Stimulated activated CD8-positive, alpha-beta memory T cell treated with anti-CD3 and anti-CD28 coated beads, Interleukin-15, amount 100 ng/mL, for 4 hours (primary cell): ENCODE measurements at regions not wholly inside any gene's neighbourhood (a gene's known extent, or its start where the extent isn't known, plus 50 kb on each side); places are given as distances from the start of the nearest gene placed in this dataset.
"Not testable (repeated sequence)": the region's sequence is repeated elsewhere in the genome, so short reads cannot be mapped to it uniquely, and the experiment has no call there.

Experiments
- DNase-seq, 2 donors: peaks; one replicate each; pipeline ENCODE4 v3.0.0-alpha.2; 2020; ENCODE audit warnings: low read depth in 2 of 2

DNA sequence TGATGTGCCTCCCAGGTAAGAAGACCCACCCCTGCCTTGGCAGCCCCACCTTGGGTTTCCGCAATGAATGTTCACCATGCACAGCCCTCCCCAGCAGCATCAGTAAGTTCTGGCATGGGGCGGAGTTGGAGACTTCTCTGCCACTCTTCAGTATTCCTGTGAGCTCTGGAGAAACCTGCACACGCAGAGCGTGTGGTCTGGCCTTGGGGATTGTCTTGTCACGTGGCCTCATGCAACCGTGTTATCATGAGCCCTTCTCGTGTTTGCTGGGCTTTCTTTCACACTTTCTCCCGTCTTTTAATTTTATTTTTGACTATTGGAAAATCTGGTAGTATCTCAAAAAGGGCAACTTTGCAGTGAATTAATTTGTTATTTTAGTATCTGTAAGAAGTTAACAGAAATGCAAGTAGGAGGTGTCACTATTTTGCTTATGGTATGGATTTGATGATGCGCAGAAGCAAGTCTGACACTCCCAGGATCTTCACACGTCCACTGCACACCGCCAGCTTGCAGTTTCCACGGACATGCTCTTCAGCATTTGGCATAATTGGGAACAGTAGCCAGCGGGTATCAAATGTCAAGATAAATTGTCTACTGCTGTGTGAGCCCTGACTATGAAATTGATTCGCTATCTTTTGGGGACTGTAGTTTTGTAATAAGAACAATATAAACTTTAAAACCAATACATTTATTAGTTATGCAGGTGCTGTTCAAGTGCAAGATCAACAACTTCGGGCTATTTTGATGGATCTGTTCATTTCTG is 463.5 kb downstream of the QKI start:
- DNase-seq: no peak

DNA sequence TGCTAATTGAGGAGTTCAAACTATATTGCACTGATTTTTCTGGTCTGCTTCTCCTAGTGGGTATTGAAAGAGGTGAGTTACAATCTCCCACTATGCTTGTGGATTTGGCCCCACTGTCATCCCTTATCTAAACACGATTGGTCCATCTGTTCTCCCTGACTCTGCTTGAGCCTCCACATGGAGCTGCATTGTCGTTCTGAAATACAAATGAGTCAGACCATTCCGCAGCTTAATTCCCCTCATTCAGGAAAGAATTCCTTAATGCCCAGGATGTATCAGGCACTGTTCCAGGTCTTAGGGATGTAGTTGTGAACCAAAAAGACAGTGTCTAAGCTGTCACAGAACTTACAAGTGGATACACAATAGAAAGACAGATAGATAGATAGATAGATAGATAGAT is 461.9 kb downstream of the QKI start:
- no peak for DNase-seq

DNA sequence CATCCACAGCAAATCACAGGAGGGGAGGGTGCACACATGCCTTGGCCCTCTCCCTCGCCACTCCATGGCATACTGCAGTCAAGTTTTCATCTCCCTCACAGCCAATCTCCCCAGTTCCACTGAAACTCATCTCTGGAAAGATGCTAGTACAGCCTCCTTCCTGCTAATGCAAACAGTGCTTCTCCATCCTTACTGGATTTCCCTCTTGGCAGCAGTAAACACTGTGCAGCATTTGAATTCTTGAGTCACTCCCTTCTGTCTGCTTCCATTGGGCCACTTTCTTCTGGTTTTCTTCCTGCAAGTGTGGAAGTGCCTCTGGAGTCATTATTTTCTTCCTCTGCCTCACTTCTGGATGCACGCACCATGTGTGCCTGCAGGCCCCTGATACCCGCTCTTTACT is 460.3 kb downstream of the QKI start:
- no peak for DNase-seq

DNA sequence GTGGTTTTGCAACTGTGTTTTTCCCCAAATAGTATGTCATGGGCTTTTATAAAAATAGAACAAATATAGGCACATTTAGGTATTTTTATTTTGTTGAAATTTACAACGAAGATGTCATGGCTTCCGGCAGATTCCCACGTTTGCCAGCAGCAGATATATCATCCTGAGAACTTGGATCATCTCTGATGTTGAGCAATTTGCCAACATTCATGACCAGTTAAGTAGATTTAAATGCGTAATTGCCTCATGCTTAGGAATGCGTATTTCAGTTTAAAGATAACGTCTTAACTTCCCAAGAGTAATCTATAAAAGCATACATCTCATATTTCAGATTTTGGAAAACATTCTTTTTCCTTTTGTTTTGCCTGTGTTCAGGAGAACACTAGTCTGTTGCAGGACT is 457.8 kb downstream of the QKI start:
- no peak for DNase-seq

DNA sequence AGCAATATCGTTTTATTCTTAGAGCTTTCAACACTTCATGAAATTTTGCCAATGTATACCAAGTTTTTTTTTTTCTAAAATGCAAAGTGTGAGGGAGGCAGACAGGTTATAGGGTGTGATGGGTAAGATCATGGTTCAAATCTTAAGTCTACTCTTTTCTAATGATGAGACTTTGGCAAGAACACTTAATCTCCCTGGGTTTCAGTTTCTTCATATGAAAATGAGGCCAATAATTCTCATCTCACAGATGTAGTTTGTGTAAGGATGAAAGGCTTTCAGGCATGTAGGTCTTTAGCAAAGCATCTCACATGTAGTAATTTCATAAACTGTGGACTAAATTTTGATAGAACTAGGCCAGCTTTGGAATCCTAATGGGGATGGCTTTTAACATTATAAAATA is 457.1 kb downstream of the QKI start:
- DNase-seq: no peak

DNA sequence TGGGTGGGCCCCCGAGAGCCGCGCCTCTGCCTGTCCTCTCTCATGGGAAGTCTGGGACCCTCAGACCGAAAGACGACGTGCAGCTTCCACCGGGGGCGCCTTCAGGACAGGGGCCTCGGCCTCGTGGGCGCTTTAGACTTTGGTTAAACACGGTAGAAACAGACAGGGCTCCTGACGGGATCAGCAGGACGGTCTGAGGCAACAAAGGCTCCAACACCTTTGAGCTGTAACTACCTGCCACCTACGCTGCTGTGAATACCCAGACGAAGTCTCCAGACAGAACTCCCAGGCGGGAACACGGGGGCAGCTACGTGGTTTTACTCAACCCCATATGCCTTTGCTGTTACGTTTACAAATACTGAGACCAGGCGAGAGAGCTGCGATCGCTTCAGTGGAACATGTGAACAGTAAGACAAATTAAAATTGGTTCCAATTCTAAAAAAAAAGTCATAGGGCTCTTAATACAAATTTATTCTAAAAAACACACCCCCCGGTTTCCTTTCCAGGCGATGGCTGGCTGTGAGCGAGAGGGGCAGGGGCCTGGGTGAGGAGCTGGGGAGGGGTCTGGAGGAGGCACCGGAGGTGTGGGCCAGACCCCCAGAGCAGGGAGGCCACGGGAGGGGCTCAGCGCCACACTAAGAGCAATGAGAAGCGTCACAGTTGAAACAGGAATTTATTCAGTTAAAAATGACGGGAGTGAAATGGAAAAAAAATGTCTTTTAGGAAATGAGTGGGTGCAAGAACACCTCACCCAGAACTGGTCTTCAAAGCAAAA is 453.2 kb downstream of the QKI start:
- DNase-seq: no peak

DNA sequence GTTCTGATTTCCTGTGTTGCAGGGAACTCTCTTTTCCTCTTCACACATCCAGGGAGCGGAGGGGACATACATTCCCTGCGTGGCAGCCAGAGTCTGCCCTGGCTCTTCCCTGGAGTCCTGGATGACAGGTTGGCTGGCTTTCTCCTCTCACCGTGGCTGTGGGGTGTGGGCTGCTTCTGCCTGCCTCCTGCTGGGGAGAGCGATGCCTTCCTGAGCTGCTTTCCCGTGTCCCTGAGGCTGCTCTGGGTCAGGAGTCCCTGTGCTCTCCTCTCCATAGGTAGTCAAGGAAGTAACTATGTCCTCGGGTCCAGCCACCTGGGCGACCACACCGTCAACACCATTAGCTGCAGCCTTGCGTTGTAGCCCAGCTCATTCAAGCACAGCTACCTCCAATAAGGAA is 451.7 kb downstream of the QKI start:
- DNase-seq: no peak

DNA sequence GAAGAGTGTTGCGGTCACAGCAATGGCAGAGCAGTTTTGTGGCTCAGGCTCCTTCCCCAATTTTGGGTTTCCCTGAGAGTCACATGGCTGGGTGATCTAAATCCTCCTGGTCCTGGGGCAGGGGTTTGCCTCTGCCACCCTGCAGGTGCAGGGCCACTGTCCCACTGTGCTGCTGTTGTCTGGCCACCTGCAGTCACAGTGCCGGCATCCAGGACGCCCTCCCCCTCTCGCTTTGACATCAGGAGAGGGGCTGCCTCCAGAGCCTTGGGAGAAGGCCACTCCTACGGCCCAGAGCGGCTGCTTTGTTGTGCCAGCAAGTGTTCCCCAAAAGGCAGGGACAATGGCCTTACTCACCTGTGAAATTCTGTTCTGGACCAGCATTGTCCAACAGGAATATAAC is 449.0 kb downstream of the QKI start:
- DNase-seq: no peak

DNA sequence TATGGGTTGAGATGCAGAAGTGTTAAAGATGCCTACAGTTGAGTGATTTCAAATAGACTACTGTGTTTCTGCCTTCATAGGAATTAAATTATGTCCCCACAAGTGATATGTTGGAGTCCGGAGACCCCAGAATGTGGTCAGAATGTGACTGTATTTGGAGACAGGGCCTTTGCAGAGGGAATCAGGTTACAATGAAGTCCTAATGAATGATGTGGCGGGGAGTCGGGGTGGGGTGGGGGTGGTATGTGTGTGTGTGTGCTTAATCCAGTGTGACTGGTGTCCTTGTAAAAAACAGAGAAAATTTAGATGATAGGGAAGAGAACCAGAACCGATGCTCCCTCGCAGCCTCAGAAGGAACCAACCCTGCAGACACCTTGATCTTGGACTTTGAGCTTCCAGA is 448.2 kb downstream of the QKI start:
- DNase-seq: no peak

DNA sequence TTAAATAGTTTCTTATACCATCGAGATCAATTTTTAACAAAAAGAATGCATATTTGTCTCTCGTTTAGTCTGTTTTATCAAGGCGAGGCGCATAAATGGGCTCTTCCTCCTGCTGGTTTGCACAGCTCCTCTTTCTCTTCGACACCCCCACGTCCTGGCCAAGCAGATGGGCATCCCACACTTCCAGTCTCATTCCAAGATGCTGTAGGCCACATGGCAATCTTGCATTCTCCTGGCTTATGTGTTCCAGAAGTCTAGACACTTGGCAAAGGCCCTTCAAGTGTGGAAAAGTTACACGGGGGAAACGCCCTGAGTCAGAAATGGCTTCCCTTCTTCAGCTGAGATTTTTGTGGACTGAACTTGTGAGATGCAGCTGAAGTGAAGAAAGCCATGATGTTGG is 447.1 kb downstream of the QKI start:
- DNase-seq: no peak

DNA sequence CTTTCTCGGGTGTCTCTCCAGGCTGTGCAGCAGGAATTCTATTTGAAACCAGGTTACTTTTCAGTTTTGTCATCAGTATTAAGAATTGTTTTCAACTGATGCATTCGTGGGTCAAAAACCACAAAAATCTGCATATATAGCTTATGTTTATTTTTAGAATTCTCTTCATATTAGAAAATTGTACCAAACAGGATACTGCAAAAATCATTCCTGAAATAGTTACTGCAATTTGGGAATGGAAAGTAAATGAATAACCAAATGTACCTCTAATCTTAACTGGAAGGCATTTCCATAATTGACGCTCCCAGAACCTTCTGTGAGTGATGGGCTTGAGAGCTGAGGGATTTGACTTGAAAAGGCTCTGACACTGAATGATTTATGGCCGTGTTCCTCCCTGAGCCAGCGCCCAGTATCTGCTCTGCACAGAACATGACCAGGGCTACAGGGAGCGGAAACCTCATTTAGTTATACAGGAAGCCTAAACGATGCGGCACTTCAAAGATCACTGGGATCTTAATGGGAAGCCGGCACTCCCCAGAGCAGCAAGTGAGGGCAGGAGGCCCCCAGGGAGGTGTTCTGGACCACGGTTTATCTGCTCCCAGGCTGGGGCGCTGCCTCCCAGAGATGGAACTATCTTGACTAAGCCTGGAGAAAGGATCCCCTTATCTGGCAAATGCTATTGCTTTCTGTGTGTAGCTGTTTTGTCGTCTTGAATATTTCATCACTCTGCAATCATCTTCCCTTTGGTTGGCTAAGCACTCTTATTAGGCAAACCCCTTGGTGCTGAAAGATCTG is 446.0 kb downstream of the QKI start:
- no peak for DNase-seq

DNA sequence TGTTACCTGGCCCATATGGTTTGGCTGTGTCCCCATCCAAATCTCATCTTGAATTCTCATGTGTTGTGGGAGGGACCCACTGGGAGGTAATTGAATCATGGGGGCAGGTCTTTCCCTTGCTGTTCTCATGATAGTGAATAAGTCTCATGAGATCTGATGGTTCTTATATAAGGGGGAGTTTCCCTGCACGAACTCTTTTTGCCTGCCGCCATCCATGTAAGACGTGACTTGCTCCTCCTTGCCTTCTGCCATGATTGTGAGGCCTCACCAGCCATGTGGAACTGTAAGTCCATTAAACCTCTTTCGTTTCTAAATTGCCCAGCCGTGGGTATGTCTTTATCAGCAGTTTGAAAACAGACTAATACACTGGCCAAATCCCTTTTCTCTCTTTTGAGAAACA is 444.4 kb downstream of the QKI start:
- DNase-seq: not testable (repeated sequence)

DNA sequence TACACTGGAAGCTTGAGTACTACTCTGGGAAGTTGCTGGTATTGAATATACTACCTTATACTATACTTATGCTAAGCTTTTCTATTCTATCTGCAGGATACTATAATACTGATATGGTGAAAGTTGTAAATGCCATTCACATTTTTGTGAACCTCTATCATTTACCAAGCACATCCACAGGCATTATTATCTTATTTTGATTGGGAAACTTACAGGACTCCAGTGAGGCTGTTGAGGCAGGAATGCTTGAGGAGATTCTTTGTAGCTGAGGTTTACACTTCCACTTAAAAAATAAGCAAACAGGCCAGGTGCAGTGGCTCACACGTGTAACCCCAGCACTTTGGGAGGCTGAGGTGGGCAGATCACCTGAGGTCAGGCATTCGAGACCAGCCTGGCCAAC is 442.9 kb downstream of the QKI start:
- no peak for DNase-seq

DNA sequence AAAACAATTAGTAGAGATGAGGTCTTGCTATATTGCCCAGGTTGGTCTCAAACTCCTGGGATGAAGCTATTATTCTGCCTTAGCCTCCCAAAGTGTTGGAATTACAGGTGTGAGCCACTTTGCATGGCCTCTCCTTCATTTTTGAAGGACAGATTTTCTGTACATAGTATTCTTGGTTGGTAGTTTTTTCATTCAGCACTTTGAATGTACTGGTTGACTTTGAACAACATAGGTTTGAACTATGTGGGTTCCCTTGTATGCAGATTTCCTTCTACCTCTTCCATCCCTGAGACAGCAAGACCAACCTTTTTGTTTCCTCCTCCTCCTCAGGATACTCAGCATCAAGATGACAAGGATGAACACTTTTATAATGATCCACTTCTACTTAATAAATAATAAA is 436.4 kb downstream of the QKI start:
- no peak for DNase-seq

DNA sequence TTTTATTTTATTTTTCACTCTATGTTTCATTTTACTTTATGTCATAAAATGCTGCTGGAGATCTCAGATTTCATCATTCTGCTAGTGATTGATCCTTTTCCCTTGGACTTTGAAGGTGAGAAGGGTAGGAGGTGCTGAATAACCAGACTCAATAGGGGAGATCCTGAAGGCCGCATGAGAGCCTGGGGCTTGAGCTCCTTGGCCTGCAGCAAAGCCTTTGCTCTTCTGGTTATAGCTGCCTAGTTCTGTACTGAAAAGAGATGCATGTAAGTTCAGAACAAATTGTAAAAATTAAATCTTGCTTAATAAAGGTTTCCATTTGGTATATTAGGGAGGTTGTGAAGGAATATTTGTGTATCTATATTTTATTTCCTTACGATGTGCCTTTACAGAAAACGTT is 430.2 kb downstream of the QKI start:
- DNase-seq: no peak

DNA sequence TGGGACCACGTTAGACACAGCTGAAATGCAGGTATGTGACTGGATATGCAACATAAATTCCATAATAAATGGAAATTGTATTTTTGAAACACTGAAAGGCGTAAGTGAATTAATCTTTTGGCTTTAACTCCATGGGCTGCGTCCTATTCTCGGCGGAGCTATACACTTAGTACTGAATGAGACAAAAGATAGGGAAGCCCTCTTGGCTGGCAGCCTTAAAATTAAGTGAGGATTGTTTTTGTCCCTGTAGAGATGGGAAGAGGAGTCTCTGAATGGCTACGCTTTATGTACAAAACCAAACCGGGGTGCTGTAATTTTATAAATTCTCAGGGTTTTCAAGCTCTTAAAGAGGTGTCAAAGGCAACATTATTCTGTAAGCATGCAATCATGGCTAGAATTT is 429.8 kb downstream of the QKI start:
- DNase-seq: no peak

DNA sequence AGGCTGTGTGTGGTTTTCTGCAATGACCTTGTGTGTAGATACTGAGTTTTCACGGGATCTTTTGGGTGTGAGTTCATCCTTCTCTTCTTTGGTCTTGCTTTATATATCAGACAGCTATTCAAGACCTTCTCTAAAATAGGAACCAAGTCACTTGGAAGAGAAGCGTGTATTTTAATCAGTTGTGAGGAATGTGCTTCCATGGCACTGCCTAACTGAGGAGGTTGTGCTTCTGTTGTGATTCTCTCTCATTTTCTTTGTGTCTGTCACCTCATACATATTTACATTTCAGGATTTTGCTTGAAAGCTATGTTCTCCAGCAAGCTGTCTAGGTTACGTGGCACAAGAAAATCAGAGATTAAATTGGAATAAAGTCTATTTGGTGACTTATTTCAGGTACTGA is 428.7 kb downstream of the QKI start:
- no peak for DNase-seq

DNA sequence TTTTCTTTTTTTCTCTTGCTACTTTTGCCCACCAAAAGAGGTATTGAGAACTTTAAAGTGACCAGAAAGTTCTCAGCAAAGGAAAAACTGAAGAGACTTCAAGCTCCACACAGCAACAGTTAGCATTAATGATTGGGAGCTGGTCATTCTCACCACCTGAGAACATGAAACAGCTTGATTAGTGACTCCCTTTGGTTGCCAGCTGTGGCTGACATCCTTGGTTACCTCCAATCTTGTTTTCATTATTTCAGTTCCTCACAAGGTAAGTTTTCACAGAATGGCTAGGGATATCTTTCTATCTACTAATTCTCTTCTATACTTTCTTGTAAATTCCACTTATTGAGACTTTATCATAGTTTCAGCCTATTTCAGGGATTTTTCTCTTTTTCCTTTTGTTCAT is 427.9 kb downstream of the QKI start:
- no peak for DNase-seq

DNA sequence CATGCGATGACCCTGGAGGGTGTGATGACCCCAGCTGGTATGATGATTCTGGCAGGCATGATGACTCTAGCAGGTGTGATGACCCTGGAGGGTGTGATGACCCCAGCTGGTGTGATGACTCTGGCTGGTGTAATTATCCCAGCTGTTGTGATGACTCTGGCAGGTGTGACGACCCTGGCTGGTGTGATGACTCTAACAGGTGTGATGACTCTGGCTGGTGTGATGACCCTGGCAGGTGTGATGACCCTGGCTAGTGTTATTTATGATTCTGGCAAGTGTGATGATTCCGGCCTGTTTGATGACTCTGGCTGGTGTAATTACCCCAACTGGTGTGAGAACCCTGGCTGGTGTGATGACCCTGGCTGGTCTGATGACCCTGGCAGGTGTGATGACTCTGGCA is 427.2 kb downstream of the QKI start:
- no peak for DNase-seq

DNA sequence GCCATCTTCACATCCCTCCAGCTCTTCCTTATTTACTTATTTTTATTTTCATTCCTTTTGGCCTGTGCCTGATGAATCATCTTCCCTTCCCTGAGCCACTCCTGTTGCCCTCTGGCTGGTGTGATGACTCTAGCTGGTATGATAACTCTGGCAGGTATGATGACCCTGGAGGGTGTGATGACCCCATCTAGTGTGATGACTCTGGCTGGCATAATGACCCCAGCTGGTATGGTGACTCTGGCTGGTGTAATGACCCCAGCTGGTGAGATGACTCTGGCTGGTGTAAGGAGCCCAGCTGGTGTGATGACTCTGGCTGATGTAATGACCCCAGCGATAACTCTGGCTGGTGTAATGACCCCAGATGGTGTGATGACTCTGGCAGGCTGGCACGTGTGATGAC is 426.8 kb downstream of the QKI start:
- no peak for DNase-seq

DNA sequence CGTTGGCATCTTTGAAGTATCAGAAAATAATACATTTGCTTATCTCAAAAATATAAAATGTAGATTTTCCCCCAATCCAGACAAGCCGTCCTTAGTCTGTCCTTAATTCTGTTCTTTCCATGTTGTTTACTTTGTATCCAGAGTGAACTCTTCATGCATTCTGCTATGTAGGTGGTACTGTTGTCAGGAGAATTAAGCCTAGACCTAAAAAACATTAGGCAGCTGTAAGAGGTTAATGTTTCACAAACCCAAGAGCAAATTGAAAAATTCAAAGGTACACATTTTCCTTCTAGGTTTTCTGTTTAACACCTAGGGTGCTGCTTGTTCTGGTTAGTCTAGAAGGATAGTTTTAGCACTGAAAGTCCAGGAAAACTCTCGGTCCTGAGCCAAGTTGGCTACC is 426.4 kb downstream of the QKI start:
- DNase-seq: no peak

DNA sequence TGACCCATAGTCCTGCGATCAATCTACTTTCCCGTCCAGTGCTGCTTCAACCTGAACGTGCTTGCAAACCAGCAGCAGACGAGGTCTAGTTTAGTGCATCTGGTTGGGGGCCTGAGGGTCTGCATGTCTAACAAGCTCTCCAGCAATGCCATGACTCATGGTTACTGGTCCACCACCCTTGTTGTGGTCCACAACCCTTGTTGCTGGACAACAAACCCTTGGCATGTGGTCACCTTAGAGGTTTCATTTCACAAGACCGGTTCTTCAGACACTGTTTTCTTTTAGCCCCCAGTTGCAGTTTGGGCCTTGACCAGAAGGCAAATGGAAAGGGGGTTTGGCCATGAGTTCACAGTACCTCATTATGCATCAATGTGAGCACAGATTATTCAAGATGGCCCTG is 424.8 kb downstream of the QKI start:
- no peak for DNase-seq
